Natural killer cell treated with Interleukin-12 subunit alpha and Interleukin-12 subunit beta and Interleukin-15 and Interleukin-18, amount 100 ng/mL, for 72 hours (primary cell): ENCODE measurements at regions not wholly inside any gene's neighbourhood (a gene's known extent, or its start where the extent isn't known, plus 50 kb on each side); places are given as distances from the start of the nearest gene placed in this dataset.
A peak's percentile ranks its signal among the peaks of the same experiment; 100 is the strongest.
"Not testable (repeated sequence)": the region's sequence is repeated elsewhere in the genome, so short reads cannot be mapped to it uniquely, and the experiment has no call there.

Experiments
- ATAC-seq, 2 donors: fragments of 150-1000 bp; cut with Tn5 transposase in 1 of 2; sonication (Bioruptor Pico), chemical (Tn5 transposase) in 1 of 2; 2 replicates each; pipeline ENCODE4 v1.10.0; 2021
- DNase-seq: peaks from one replicate; pipeline ENCODE4 v3.0.0; 2022; ENCODE audit warnings: low spot score
- H3K27ac Mint-ChIP-seq, 2 donors: 1 replicate in 1 of 2; 2 replicates in 1 of 2; pipeline ENCODE4 v1.8.0; 2022; ENCODE audit warnings: mixed read lengths in 2 of 2, mild to moderate bottlenecking in 1 of 2, moderate library complexity in 1 of 2
- H3K27me3 Mint-ChIP-seq, 2 donors: 1 replicate in 1 of 2; 2 replicates in 1 of 2; pipeline ENCODE4 v1.8.0; 2022; ENCODE audit warnings: mixed read lengths in 2 of 2
- H3K36me3 Mint-ChIP-seq: one replicate; pipeline ENCODE4 v1.8.0; 2022; ENCODE audit warnings: mixed read lengths
- H3K4me1 Mint-ChIP-seq, 2 donors: 1 replicate in 1 of 2; 2 replicates in 1 of 2; pipeline ENCODE4 v1.8.0; 2022; ENCODE audit warnings: low read depth in 2 of 2, mixed read lengths in 2 of 2, mild to moderate bottlenecking in 1 of 2
- H3K4me3 Mint-ChIP-seq: one replicate; pipeline ENCODE4 v1.8.0; 2022; ENCODE audit warnings: mixed read lengths
- H3K9me3 Mint-ChIP-seq: 2 replicates; pipeline ENCODE4 v1.8.0; 2022; ENCODE audit warnings: mixed read lengths

GRCh38 chr1:29550119-29550841, 314.0 kb downstream of the PTPRU start:
- no peak overlapping the region for H3K27ac Mint-ChIP-seq
- ATAC-seq = no peak
- H3K4me3 Mint-ChIP-seq = no peak overlapping the region
- DNase-seq = no peak
- H3K9me3 Mint-ChIP-seq = no peaks in the 10 kb centered on the region
- no peaks in the 10 kb centered on the region for H3K36me3 Mint-ChIP-seq
- no peaks in the 10 kb centered on the region for H3K4me1 Mint-ChIP-seq
- H3K27me3 Mint-ChIP-seq = peaks cover 0 to 3% of the 10 kb centered on the region in 2 donors

GRCh38 chr1:29549728-29550118, 313.4 kb downstream of the PTPRU start:
- not testable (repeated sequence) for H3K27ac Mint-ChIP-seq, H3K27me3 Mint-ChIP-seq, H3K4me1 Mint-ChIP-seq, H3K4me3 Mint-ChIP-seq, DNase-seq, H3K9me3 Mint-ChIP-seq, H3K36me3 Mint-ChIP-seq, ATAC-seq

- Mint-ChIP-seq H3K27me3 (peaks cover 0 to 3% of the 10 kb centered on the region in 2 donors), H3K9me3 (no peaks in the 10 kb centered on the region), H3K27ac (peak overlapping the region in 1 of 2 donors; percentile 61), H3K4me1 (no peaks in the 10 kb centered on the region), H3K36me3 (no peaks in the 10 kb centered on the region), H3K4me3 (no peak overlapping the region)
- DNase-seq = no peak
- peak in 1 of 2 donors; percentile 16 for ATAC-seq
These were observed 312.7 kb downstream of the PTPRU start for GRCh38 chr1:29549001-29549400.

GRCh38 chr1:29548091-29548490, 311.8 kb downstream of the PTPRU start:
- H3K9me3 Mint-ChIP-seq = no peaks in the 10 kb centered on the region
- ATAC-seq (no peak), DNase-seq (no peak)
- no peak overlapping the region for H3K27ac Mint-ChIP-seq
- H3K36me3 Mint-ChIP-seq = no peaks in the 10 kb centered on the region
- H3K4me1 Mint-ChIP-seq = no peaks in the 10 kb centered on the region
- no peak overlapping the region for H3K4me3 Mint-ChIP-seq
- peaks cover 0 to 3% of the 10 kb centered on the region in 2 donors for H3K27me3 Mint-ChIP-seq

GRCh38 chr1:29547300-29547699, 311.0 kb downstream of the PTPRU start:
- Mint-ChIP-seq H3K27me3 (peaks cover 0 to 3% of the 10 kb centered on the region in 2 donors), H3K36me3 (no peaks in the 10 kb centered on the region), H3K9me3 (no peaks in the 10 kb centered on the region), H3K27ac (no peak overlapping the region), H3K4me3 (no peak overlapping the region), H3K4me1 (no peaks in the 10 kb centered on the region)
- ATAC-seq (no peak), DNase-seq (no peak)

GRCh38 chr1:29546496-29546895, 310.2 kb downstream of the PTPRU start:
- Mint-ChIP-seq H3K27ac (no peak overlapping the region), H3K4me3 (no peak overlapping the region), H3K36me3 (no peaks in the 10 kb centered on the region), H3K27me3 (peaks cover 0 to 3% of the 10 kb centered on the region in 2 donors), H3K4me1 (no peaks in the 10 kb centered on the region), H3K9me3 (no peaks in the 10 kb centered on the region)
- ATAC-seq (no peak), DNase-seq (no peak)

- Mint-ChIP-seq H3K4me3 (no peak overlapping the region), H3K36me3 (no peaks in the 10 kb centered on the region), H3K4me1 (no peaks in the 10 kb centered on the region), H3K27ac (no peak overlapping the region), H3K9me3 (no peaks in the 10 kb centered on the region), H3K27me3 (peaks cover 0 to 3% of the 10 kb centered on the region in 2 donors)
- DNase-seq (no peak), ATAC-seq (no peak)
These were observed 308.1 kb downstream of the PTPRU start for GRCh38 chr1:29544406-29544805.

GRCh38 chr1:29543586-29543985, 307.3 kb downstream of the PTPRU start:
- Mint-ChIP-seq H3K4me1 (no peaks in the 10 kb centered on the region), H3K36me3 (no peaks in the 10 kb centered on the region), H3K9me3 (no peaks in the 10 kb centered on the region), H3K27me3 (no peaks in the 10 kb centered on the region), H3K4me3 (no peak overlapping the region), H3K27ac (no peak overlapping the region)
- no peak for DNase-seq
- ATAC-seq = no peak

GRCh38 chr1:29542548-29542947, 306.2 kb downstream of the PTPRU start:
- Mint-ChIP-seq H3K27me3 (peaks cover 0 to 4% of the 10 kb centered on the region in 2 donors), H3K27ac (no peak overlapping the region), H3K9me3 (no peaks in the 10 kb centered on the region), H3K4me1 (no peaks in the 10 kb centered on the region), H3K36me3 (no peaks in the 10 kb centered on the region), H3K4me3 (no peak overlapping the region)
- DNase-seq (no peak), ATAC-seq (no peak)

- H3K4me1 Mint-ChIP-seq = no peaks in the 10 kb centered on the region
- ATAC-seq = no peak
These were observed 305.3 kb downstream of the PTPRU start for GRCh38 chr1:29541631-29542030.

GRCh38 chr1:29540801-29541357, 304.6 kb downstream of the PTPRU start:
- Mint-ChIP-seq H3K27ac (no peak overlapping the region), H3K4me3 (no peak overlapping the region), H3K27me3 (peaks cover 0 to 7% of the 10 kb centered on the region in 2 donors), H3K36me3 (no peaks in the 10 kb centered on the region), H3K9me3 (no peaks in the 10 kb centered on the region), H3K4me1 (no peaks in the 10 kb centered on the region)
- DNase-seq = no peak
- no peak for ATAC-seq

More at GRCh38 chr1:29541631-29542030, 305.3 kb downstream of the PTPRU start:
- Mint-ChIP-seq H3K36me3 (no peaks in the 10 kb centered on the region), H3K4me3 (no peak overlapping the region), H3K27ac (no peak overlapping the region), H3K9me3 (no peaks in the 10 kb centered on the region), H3K27me3 (peaks cover 0 to 5% of the 10 kb centered on the region in 2 donors)
- DNase-seq = no peak

- Mint-ChIP-seq H3K27ac (no peak overlapping the region), H3K4me1 (no peaks in the 10 kb centered on the region)
These were observed 303.6 kb downstream of the PTPRU start for GRCh38 chr1:29539971-29540370.

GRCh38 chr1:29538586-29538985, 302.3 kb downstream of the PTPRU start:
- Mint-ChIP-seq H3K27me3 (peaks cover 9 to 10% of the 10 kb centered on the region in 2 donors), H3K4me1 (no peaks in the 10 kb centered on the region), H3K27ac (no peak overlapping the region), H3K36me3 (no peaks in the 10 kb centered on the region), H3K4me3 (no peak overlapping the region), H3K9me3 (no peaks in the 10 kb centered on the region)
- no peak for DNase-seq
- no peak for ATAC-seq

More at GRCh38 chr1:29539971-29540370, 303.6 kb downstream of the PTPRU start:
- Mint-ChIP-seq H3K9me3 (no peaks in the 10 kb centered on the region), H3K4me3 (no peak overlapping the region), H3K27me3 (peaks cover 3 to 9% of the 10 kb centered on the region in 2 donors), H3K36me3 (no peaks in the 10 kb centered on the region)
- ATAC-seq (no peak), DNase-seq (no peak)

GRCh38 chr1:29532751-29533150, 296.4 kb downstream of the PTPRU start:
- no peak overlapping the region for H3K4me3 Mint-ChIP-seq
- H3K27me3 Mint-ChIP-seq = peaks cover 12 to 22% of the 10 kb centered on the region in 2 donors
- peaks cover 9% of the 10 kb centered on the region for H3K9me3 Mint-ChIP-seq
- no peak for ATAC-seq
- H3K4me1 Mint-ChIP-seq = no peaks in the 10 kb centered on the region
- no peak for DNase-seq
- peaks cover 11% of the 10 kb centered on the region for H3K36me3 Mint-ChIP-seq
- H3K27ac Mint-ChIP-seq = no peak overlapping the region
